Upper lobe of right lung (tissue), 1 donor: ENCODE measurements at regions not wholly inside any gene's neighbourhood (a gene's known extent, or its start where the extent isn't known, plus 50 kb on each side); places are given as distances from the start of the nearest gene placed in this dataset.
"Not testable (repeated sequence)": the region's sequence is repeated elsewhere in the genome, so short reads cannot be mapped to it uniquely, and the experiment has no call there.

Source experiments
- ATAC-seq: fragments of 200-7000 bp; cut with Tn5 transposase; one replicate; pipeline ENCODE4 v1.9.1; 2020; ENCODE audit warnings: mild to moderate bottlenecking, moderate library complexity
- DNase-seq: peaks from one replicate; pipeline ENCODE4 v3.0.0-alpha.2; 2020
- H3K27ac ChIP-seq: fragments of 200-600 bp; one replicate; pipeline ENCODE4 v1.8.0; 2022
- H3K27me3 ChIP-seq: fragments of 200-600 bp; one replicate; pipeline ENCODE4 v1.8.0; 2022; ENCODE audit warnings: mild to moderate bottlenecking
- H3K36me3 ChIP-seq: fragments of 200-600 bp; one replicate; pipeline ENCODE4 v1.8.0; 2022
- H3K4me1 ChIP-seq: fragments of 200-600 bp; one replicate; pipeline ENCODE4 v1.8.0; 2022
- H3K4me3 ChIP-seq: fragments of 200-600 bp; one replicate; pipeline ENCODE4 v1.8.0; 2022; ENCODE audit warnings: mild to moderate bottlenecking
- H3K9me3 ChIP-seq: fragments of 200-600 bp; one replicate; pipeline ENCODE4 v1.8.0; 2022
- CTCF ChIP-seq: fragments of 200-600 bp; IDR thresholded peaks from one replicate; pipeline ENCODE4 v1.8.0; 2022; ENCODE audit warnings: antibody characterized with exemption
- intact Hi-C: fragments of 100-400 bp; cut with DNase I; formaldehyde crosslinking; loops from one replicate; pipeline ENCODE4 v1.11.0; 2022
- donor health status: DM: no; HTN: yes; CAD: no; lungs with severe emphysema.

- H3K27me3 ChIP-seq = no peaks in the 10 kb centered on the region
- H3K27ac ChIP-seq = no peak overlapping the region
- intact Hi-C loops = no loop called here
- no peaks in the 10 kb centered on the region for H3K36me3 ChIP-seq
- DNase-seq = no peak
- TF ChIP-seq CTCF = no peak
- no peak overlapping the region for H3K4me3 ChIP-seq
- no peaks in the 10 kb centered on the region for H3K4me1 ChIP-seq
- no peaks in the 10 kb centered on the region for H3K9me3 ChIP-seq
- no peak for ATAC-seq
Measured at GRCh38 chr3:73188707-73189106, 127.2 kb downstream of the EBLN2 start.

- Histone ChIP-seq H3K27ac (no peak overlapping the region), H3K4me1 (no peaks in the 10 kb centered on the region), H3K9me3 (no peaks in the 10 kb centered on the region), H3K36me3 (no peaks in the 10 kb centered on the region), H3K27me3 (no peaks in the 10 kb centered on the region), H3K4me3 (no peak overlapping the region)
- intact Hi-C loops = no loop called here
- ATAC-seq (no peak), DNase-seq (no peak)
- TF ChIP-seq CTCF = no peak
Measured at GRCh38 chr3:73192036-73192738, 130.7 kb downstream of the EBLN2 start.

- ATAC-seq, intact Hi-C loops, H3K27me3 ChIP-seq, H3K36me3 ChIP-seq, H3K4me3 ChIP-seq, H3K9me3 ChIP-seq, H3K4me1 ChIP-seq, DNase-seq, H3K27ac ChIP-seq: not testable (repeated sequence)
Measured at GRCh38 chr3:73193943-73194342, 132.5 kb downstream of the EBLN2 start.

- DNase-seq = no peak
- no peak for ATAC-seq
- Histone ChIP-seq H3K4me1 (no peaks in the 10 kb centered on the region), H3K36me3 (no peaks in the 10 kb centered on the region), H3K9me3 (no peaks in the 10 kb centered on the region), H3K27me3 (no peaks in the 10 kb centered on the region), H3K4me3 (no peak overlapping the region), H3K27ac (no peak overlapping the region)
- intact Hi-C loops = no loop called here
- TF ChIP-seq CTCF = no peak
Measured at GRCh38 chr3:73197187-73197586, 135.7 kb downstream of the EBLN2 start.

- Histone ChIP-seq H3K9me3 (no peaks in the 10 kb centered on the region), H3K4me3 (no peak overlapping the region), H3K27ac (no peak overlapping the region), H3K27me3 (no peaks in the 10 kb centered on the region), H3K4me1 (no peaks in the 10 kb centered on the region), H3K36me3 (no peaks in the 10 kb centered on the region)
- intact Hi-C loops = no loop called here
- DNase-seq = no peak
- ATAC-seq = no peak
- no peak for TF ChIP-seq CTCF
Measured at GRCh38 chr3:73203101-73203500, 141.6 kb downstream of the EBLN2 start.

- no peak for ATAC-seq
- intact Hi-C loops = no loop called here
- no peaks in the 10 kb centered on the region for H3K36me3 ChIP-seq
Measured at GRCh38 chr3:73203633-73204032, 142.2 kb downstream of the EBLN2 start.

More at GRCh38 chr3:73203633-73204032, 142.2 kb downstream of the EBLN2 start:
- no peaks in the 10 kb centered on the region for H3K27me3 ChIP-seq
- no peak for TF ChIP-seq CTCF
- no peak for DNase-seq
- no peaks in the 10 kb centered on the region for H3K4me1 ChIP-seq
- no peak overlapping the region for H3K4me3 ChIP-seq
- H3K27ac ChIP-seq = no peak overlapping the region
- no peaks in the 10 kb centered on the region for H3K9me3 ChIP-seq
